ENCODE measurements at regions not wholly inside any gene's neighbourhood (a gene's known extent, or its start where the extent isn't known, plus 50 kb on each side); places are given as distances from the start of the nearest gene placed in this dataset.

- TF ChIP-seq POLR2A (IDR thresholded peaks at IDR 0.05; ENCODE audit: low read length): no peak
- TF ChIP-seq GATA1 (IDR thresholded peaks at IDR 0.05; ENCODE audit: low read depth, low read length): no peak
Observed at GRCh38 chr2:164151522-164151921, 415.7 kb upstream of the FIGN start.

Measured in erythroblast (primary cell).